ENCODE measurements at regions not wholly inside any gene's neighbourhood (a gene's known extent, or its start where the extent isn't known, plus 50 kb on each side); places are given as distances from the start of the nearest gene placed in this dataset.

GRCh38 chr3:167929968-167930367, 165.8 kb downstream of the GOLIM4 start:
- no peaks in the 10 kb centered on the region for H3K9me3 Mint-ChIP-seq
- no CpG with 5 or more reads among the region's 3 CpGs for WGBS (ENCODE audit: extremely low coverage, insufficient read length, low lambda C conversion rate)
- no peaks in the 10 kb centered on the region for H3K27me3 ChIP-seq (ENCODE audit: insufficient read depth, low read length)

More at GRCh38 chr3:167929968-167930367, 165.8 kb downstream of the GOLIM4 start:
- Mint-ChIP-seq H3K27me3 (ENCODE audit: low read depth) (no peaks in the 10 kb centered on the region), H3K27ac (peak overlapping the region; percentile 16 to 29 (median 17); a peak in 3 of 7 replicates), H3K36me3 (ENCODE audit: insufficient read depth in 1 of 3, low read depth in 3 of 3) (no peaks in the 10 kb centered on the region), H3K4me3 (no peak overlapping the region), H3K4me1 (peaks cover 0 to 13% of the 10 kb centered on the region in 2 experiments; a peak in 3 of 4 replicates)
- H4K20me1 ChIP-seq (ENCODE audit: control insufficient read depth, insufficient read depth, insufficient read length) = no peaks in the 10 kb centered on the region
- no peak overlapping the region for H4K5ac ChIP-seq (ENCODE audit: insufficient read length, low read depth, low read length)
- H2BK12ac ChIP-seq (ENCODE audit: insufficient read length, low read depth, low read length) = no peak overlapping the region
- no peak overlapping the region for H2BK5ac ChIP-seq (ENCODE audit: insufficient read length, low read length)
- no peak overlapping the region for H2BK20ac ChIP-seq (ENCODE audit: low read depth, low read length, poor library complexity, severe bottlenecking)
- H3K23me2 ChIP-seq (ENCODE audit: insufficient read length, low read depth, low read length, poor library complexity, severe bottlenecking) = no peaks in the 10 kb centered on the region
- H2AFZ ChIP-seq (ENCODE audit: low read length) = no peak overlapping the region
- H3K79me1 ChIP-seq (ENCODE audit: insufficient read depth, low read depth, low read length, poor library complexity, severe bottlenecking) = no peaks in the 10 kb centered on the region
- no peak overlapping the region for H4K91ac ChIP-seq (ENCODE audit: insufficient read length, low read depth, low read length)
- H2BK15ac ChIP-seq (ENCODE audit: low read depth, low read length) = no peak overlapping the region
- no peak overlapping the region for H2BK120ac ChIP-seq (ENCODE audit: low read depth, low read length, poor library complexity, severe bottlenecking)
- H3K56ac ChIP-seq (ENCODE audit: insufficient read length, low read depth, low read length) = no peak overlapping the region
- no peaks in the 10 kb centered on the region for H3K9me3 ChIP-seq (ENCODE audit: control insufficient read depth, low read depth, low read length)
- TF ChIP-seq CTCF (conservative IDR thresholded peaks at IDR 0.05) = no peak
- H3K9ac ChIP-seq (ENCODE audit: extremely low read depth, insufficient read length, low read length) = no peak overlapping the region
- no peak overlapping the region for H4K8ac ChIP-seq (replicated peaks; ENCODE audit: insufficient read length, low read depth, low read length)
- no peaks in the 10 kb centered on the region for H3K4me1 ChIP-seq (ENCODE audit: insufficient read depth, low read length)
- no peak overlapping the region for H3K18ac ChIP-seq (ENCODE audit: insufficient read length, low read depth, low read length)
- no peak overlapping the region for H3K14ac ChIP-seq (ENCODE audit: insufficient read depth, low read length)
- DNase-seq = no peak
- H3K23ac ChIP-seq (ENCODE audit: insufficient read length, low read depth, low read length) = no peak overlapping the region
- H3K4ac ChIP-seq (ENCODE audit: low read depth, low read length) = no peak overlapping the region
- H3K4me2 ChIP-seq (ENCODE audit: insufficient read depth, insufficient read length, low read length) = no peak overlapping the region
- no peak overlapping the region for H3T11ph ChIP-seq (ENCODE audit: low read length)
- H3K79me2 ChIP-seq (ENCODE audit: insufficient read depth, low read length) = no peaks in the 10 kb centered on the region; the same call in 1 of the 2 replicates
- H2AK5ac ChIP-seq (ENCODE audit: insufficient read length, low read length) = no peak overlapping the region
- no peak overlapping the region for H3K27ac ChIP-seq (ENCODE audit: insufficient read length, low read depth, low read length)

Data from H9 (cell line).